IMR-90 (cell line): ENCODE measurements at regions not wholly inside any gene's neighbourhood (a gene's known extent, or its start where the extent isn't known, plus 50 kb on each side); places are given as distances from the start of the nearest gene placed in this dataset.

Experiments
- ATAC-seq: fragments of 200-7000 bp; cut with Tn5 transposase; 2 replicates; pipeline ENCODE4 v1.9.1; 2020; ENCODE audit warnings: low read depth, mild to moderate bottlenecking, moderate library complexity
- BruUV-seq: library from RNA; stranded (reverse); fragments of 400-500 nt; replicated peaks from 2 replicates; lab custom pipeline; 2021; lab: Mats Ljungman, UMichigan
- CTCF ChIA-PET: fragments of 300-600 bp; formaldehyde crosslinking; extraction: SDS; loops from one replicate; lab custom pipeline; 2021; ENCODE audit warnings: antibody characterized with exemption; lab: Yijun Ruan, JAX
- POLR2A ChIA-PET: fragments of 300-600 bp; sonication (Branson Sonifier 250); formaldehyde crosslinking; loops from one replicate; lab custom pipeline; 2022; ENCODE audit warnings: antibody characterized with exemption; ENCODE audit not compliant: unreplicated experiment; lab: Charles Lee
- DNase-seq: peaks from one replicate; pipeline ENCODE4 v3.0.0; 2013
- H2AFZ ChIP-seq: replicated peaks from 2 replicates; pipeline ENCODE3; 2013; ENCODE audit warnings: low read length, mild to moderate bottlenecking; ENCODE audit not compliant: poor library complexity
- H2AK5ac ChIP-seq: 2 replicates; pipeline ENCODE4 v1.6.1; 2013; ENCODE audit warnings: low read depth, low read length, inconsistent platforms
- H2AK9ac ChIP-seq: replicated peaks from 2 replicates; pipeline ENCODE3; 2013; ENCODE audit warnings: mild to moderate bottlenecking, low read depth, low read length, moderate library complexity; ENCODE audit not compliant: poor library complexity
- H2BK120ac ChIP-seq: 2 replicates; pipeline ENCODE4 v1.6.1; 2013; ENCODE audit warnings: low read depth, low read length, inconsistent platforms
- H2BK15ac ChIP-seq: 3 replicates; pipeline ENCODE4 v1.6.1; 2013; ENCODE audit warnings: low read depth, low read length, inconsistent platforms
- H2BK20ac ChIP-seq: 2 replicates; pipeline ENCODE4 v1.6.1; 2013; ENCODE audit warnings: low read depth, mild to moderate bottlenecking, inconsistent platforms, low read length, moderate library complexity
- H2BK5ac ChIP-seq: 2 replicates; pipeline ENCODE4 v1.6.1; 2013; ENCODE audit warnings: mild to moderate bottlenecking, low read depth, low read length, inconsistent platforms; ENCODE audit not compliant: poor library complexity, severe bottlenecking
- H3K14ac ChIP-seq: replicated peaks from 2 replicates; pipeline ENCODE4 v1.6.1; 2013; ENCODE audit warnings: low read depth, low read length, inconsistent platforms
- H3K18ac ChIP-seq: 2 replicates; pipeline ENCODE4 v1.6.1; 2013; ENCODE audit warnings: low read depth, low read length, control low read depth
- H3K23ac ChIP-seq: 2 replicates; pipeline ENCODE4 v1.6.1; 2013; ENCODE audit warnings: low read depth, low read length, inconsistent platforms
- H3K27ac ChIP-seq: 2 replicates; pipeline ENCODE4 v1.5.1; 2013; ENCODE audit warnings: mild to moderate bottlenecking, control low read depth, low read length; ENCODE audit not compliant: insufficient read depth
- H3K27me3 ChIP-seq: 2 replicates; pipeline ENCODE4 v1.6.1; 2013; ENCODE audit warnings: low read length; ENCODE audit not compliant: control insufficient read depth, insufficient read depth
- H3K36me3 ChIP-seq: 2 replicates; pipeline ENCODE4 v1.6.1; 2013; ENCODE audit warnings: low read length, mixed read lengths; ENCODE audit not compliant: control insufficient read depth, insufficient read depth
- H3K4ac ChIP-seq: 2 replicates; pipeline ENCODE4 v1.6.1; 2013; ENCODE audit warnings: low read depth, low read length, inconsistent platforms
- H3K4me1 ChIP-seq: 2 replicates; pipeline ENCODE4 v1.6.1; 2013; ENCODE audit warnings: low read length, mixed read lengths; ENCODE audit not compliant: control insufficient read depth, insufficient read depth
- H3K4me2 ChIP-seq: 2 replicates; pipeline ENCODE4 v1.6.1; 2013; ENCODE audit warnings: low read depth, mild to moderate bottlenecking, control low read depth, low read length, moderate library complexity
- H3K4me3 ChIP-seq: 2 replicates; pipeline ENCODE4 v1.5.1; 2013; ENCODE audit warnings: low read depth, mild to moderate bottlenecking, control low read depth, low read length, moderate library complexity; ENCODE audit not compliant: insufficient read depth
- H3K56ac ChIP-seq: 2 replicates; pipeline ENCODE4 v1.6.1; 2013; ENCODE audit warnings: low read length, inconsistent platforms; ENCODE audit not compliant: insufficient read depth; ENCODE audit errors: extremely low read depth
- H3K79me1 ChIP-seq, 2 experiments: 2 replicates each; pipeline ENCODE4 v1.6.1; 2013; ENCODE audit warnings: low read length in 2 of 2, inconsistent platforms in 1 of 2, low read depth in 1 of 2
- H3K9ac ChIP-seq: 2 replicates; pipeline ENCODE4 v1.6.1; 2013; ENCODE audit warnings: low read depth, low read length, control low read depth
- H3K9me1 ChIP-seq: 2 replicates; pipeline ENCODE4 v1.6.1; 2013; ENCODE audit warnings: low read length, inconsistent platforms; ENCODE audit not compliant: insufficient read depth
- H3K9me3 ChIP-seq: 2 replicates; pipeline ENCODE4 v1.6.1; 2013; ENCODE audit warnings: low read length; ENCODE audit not compliant: control insufficient read depth, insufficient read depth
- H4K20me1 ChIP-seq: 2 replicates; pipeline ENCODE4 v1.6.1; 2013; ENCODE audit warnings: low read length, inconsistent platforms; ENCODE audit not compliant: insufficient read depth
- H4K5ac ChIP-seq: 2 replicates; pipeline ENCODE4 v1.6.1; 2013; ENCODE audit warnings: mild to moderate bottlenecking, low read depth, low read length, control low read depth
- H4K8ac ChIP-seq, 2 experiments: 2 replicates each; pipeline ENCODE4 v1.6.1; 2013; ENCODE audit warnings: low read depth in 2 of 2, low read length in 2 of 2, control low read depth in 1 of 2, inconsistent platforms in 1 of 2
- H4K91ac ChIP-seq: 2 replicates; pipeline ENCODE4 v1.6.1; 2013; ENCODE audit warnings: low read depth, low read length, inconsistent platforms; ENCODE audit not compliant: insufficient read depth
- BHLHE40 ChIP-seq: fragments of 150-350 bp; IDR thresholded peaks from 2 replicates; pipeline ENCODE4 v1.6.1; 2016; ENCODE audit warnings: mild to moderate bottlenecking, low read depth, low read length
- CEBPB ChIP-seq: IDR thresholded peaks from 2 replicates; pipeline ENCODE4 v1.6.1; 2012; ENCODE audit warnings: low read depth, low read length, improper control_type of control experiment
- CHD1 ChIP-seq: IDR thresholded peaks from 2 replicates; pipeline ENCODE4 v1.6.1; 2012; ENCODE audit warnings: low read depth, low read length, improper control_type of control experiment
- FOS ChIP-seq: fragments of 150-350 bp; IDR thresholded peaks from 2 replicates; pipeline ENCODE4 v1.6.1; 2016; ENCODE audit warnings: low read depth, low read length
- MAFK ChIP-seq: IDR thresholded peaks from 2 replicates; pipeline ENCODE4 v1.6.1; 2012; ENCODE audit warnings: low read depth, low read length, improper control_type of control experiment
- MAZ ChIP-seq: IDR thresholded peaks from 2 replicates; pipeline ENCODE4 v1.6.1; 2012; ENCODE audit warnings: low read depth, mild to moderate bottlenecking, low read length, improper control_type of control experiment, moderate library complexity, borderline replicate concordance
- MXI1 ChIP-seq: IDR thresholded peaks from 2 replicates; pipeline ENCODE4 v1.6.1; 2012; ENCODE audit warnings: low read depth, mild to moderate bottlenecking, low read length, moderate library complexity, borderline replicate concordance
- NFE2L2 ChIP-seq: fragments of 150-350 bp; IDR thresholded peaks from 2 replicates; pipeline ENCODE4 v1.6.1; 2016; ENCODE audit warnings: low read depth, mild to moderate bottlenecking, low read length
- POLR2A ChIP-seq: IDR thresholded peaks from 2 replicates; pipeline ENCODE4 v1.6.1; 2012; ENCODE audit warnings: mild to moderate bottlenecking, low read depth, low read length
- RAD21 ChIP-seq: IDR thresholded peaks from 2 replicates; pipeline ENCODE4 v1.6.1; 2012; ENCODE audit warnings: low read length, improper control_type of control experiment
- RCOR1 ChIP-seq: IDR thresholded peaks from 2 replicates; pipeline ENCODE4 v1.6.1; 2012; ENCODE audit warnings: mild to moderate bottlenecking, low read length, improper control_type of control experiment; ENCODE audit not compliant: insufficient replicate concordance
- RFX5 ChIP-seq: IDR thresholded peaks from 2 replicates; pipeline ENCODE4 v1.8.0; 2012; ENCODE audit warnings: low read depth, mild to moderate bottlenecking, low read length, moderate library complexity
- SMC3 ChIP-seq: fragments of 150-350 bp; IDR thresholded peaks from 2 replicates; pipeline ENCODE4 v1.6.1; 2016; ENCODE audit warnings: low read depth, mild to moderate bottlenecking, antibody characterized with exemption, low read length, moderate library complexity
- WGBS, 2 experiments: methylation state at CpG; one replicate each; pipeline versions ENCODE4 v1.1.5 to v1.1.7; 2013; ENCODE audit warnings: missing lambda C conversion rate in 2 of 2; ENCODE audit not compliant: insufficient read length in 1 of 2; ENCODE audit errors: extremely low coverage in 2 of 2; 5-methylcytosine and 5-hydroxymethylcytosine counted together
- dilution Hi-C: fragments of 300-500 bp; cut with HindIII; formaldehyde crosslinking; loops from one replicate; pipeline ENCODE4 v1.14.3; 2018; ENCODE audit warnings: low sequenced_read_pairs; ENCODE audit not compliant: unreplicated experiment
- in situ Hi-C: fragments of 300-500 bp; cut with MboI; formaldehyde crosslinking; loops from 3 replicates; pipeline ENCODE4 v1.14.3; 2019; ENCODE audit warnings: low sequenced_read_pairs, inconsistent platforms, mixed read lengths
- intact Hi-C: fragments of 100-400 bp; cut with micrococcal nuclease; formaldehyde crosslinking; loops from 2 replicates; pipeline ENCODE4 v1.10.0; 2022
- TF ChIP-seq, protein P1 (sequence below): fragments of 150-350 bp; IDR thresholded peaks from 2 replicates; pipeline ENCODE4 v1.6.1; 2017; ENCODE audit warnings: mild to moderate bottlenecking, antibody characterized with exemption, low read length, low read depth
- TF ChIP-seq, protein P2 (sequence below): fragments of 150-350 bp; IDR thresholded peaks from 2 replicates; pipeline ENCODE4 v1.6.1; 2016; ENCODE audit warnings: low read depth, mild to moderate bottlenecking, low read length, moderate library complexity, borderline replicate concordance
- TF ChIP-seq, protein P3 (sequence below): conservative IDR thresholded peaks from 2 replicates; pipeline ENCODE4 v1.5.1; 2012; ENCODE audit warnings: mild to moderate bottlenecking, low read depth, low read length, improper control_type of control experiment

DNA sequence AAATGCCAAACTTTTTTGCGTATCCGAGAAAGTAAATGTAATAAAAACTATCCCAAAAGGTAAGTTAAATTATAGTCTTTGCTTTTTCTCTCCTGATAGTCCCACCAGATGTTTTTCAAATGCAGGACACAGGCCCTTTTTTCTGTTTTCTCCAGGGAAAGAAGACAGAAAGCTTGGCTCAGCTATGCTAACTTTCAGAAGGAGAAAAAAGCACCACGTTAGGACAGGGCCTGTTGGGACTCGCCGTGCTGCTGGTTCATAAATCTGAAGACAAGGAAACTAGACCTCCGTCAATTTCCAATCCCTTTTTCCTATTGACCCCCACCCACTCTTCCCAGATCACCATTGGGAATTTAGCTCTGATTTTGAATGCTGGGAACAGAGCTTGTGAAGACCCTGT lies 220.9 kb upstream of the SFRP2 start:
- Histone ChIP-seq H3K18ac (no peak overlapping the region), H3K4me1 (no peaks in the 10 kb centered on the region), H2AFZ (no peak overlapping the region), H2BK20ac (no peak overlapping the region), H3K9me3 (peaks cover 11% of the 10 kb centered on the region), H4K5ac (no peak overlapping the region), H3K27me3 (no peaks in the 10 kb centered on the region), H3K14ac (no peak overlapping the region), H2AK5ac (no peak overlapping the region), H3K4ac (no peak overlapping the region), H2AK9ac (no peak overlapping the region), H3K27ac (no peak overlapping the region), H2BK5ac (no peak overlapping the region), H4K20me1 (no peaks in the 10 kb centered on the region), H4K91ac (no peak overlapping the region), H3K56ac (no peak overlapping the region), H3K36me3 (no peaks in the 10 kb centered on the region), H3K9ac (no peak overlapping the region), H3K23ac (no peak overlapping the region), H3K4me2 (no peak overlapping the region), H2BK120ac (no peak overlapping the region), H3K9me1 (no peaks in the 10 kb centered on the region), H3K79me1 (no peaks in the 10 kb centered on the region), H4K8ac (no peak overlapping the region), H3K4me3 (no peak overlapping the region), H2BK15ac (no peak overlapping the region)
- DNase-seq (no peak), ATAC-seq (no peak)
- no CpG with 5 or more reads among the region's 6 CpGs for WGBS, 2 experiments
- TF ChIP-seq RAD21 (no peak), POLR2A (no peak), RFX5 (no peak), MAFK (no peak), CHD1 (no peak), BHLHE40 (no peak), SMC3 (no peak), MAZ (no peak), NFE2L2 (no peak), RCOR1 (no peak), MXI1 (no peak), FOS (no peak), CEBPB (no peak)
- TF ChIP-seq, protein P1, sequence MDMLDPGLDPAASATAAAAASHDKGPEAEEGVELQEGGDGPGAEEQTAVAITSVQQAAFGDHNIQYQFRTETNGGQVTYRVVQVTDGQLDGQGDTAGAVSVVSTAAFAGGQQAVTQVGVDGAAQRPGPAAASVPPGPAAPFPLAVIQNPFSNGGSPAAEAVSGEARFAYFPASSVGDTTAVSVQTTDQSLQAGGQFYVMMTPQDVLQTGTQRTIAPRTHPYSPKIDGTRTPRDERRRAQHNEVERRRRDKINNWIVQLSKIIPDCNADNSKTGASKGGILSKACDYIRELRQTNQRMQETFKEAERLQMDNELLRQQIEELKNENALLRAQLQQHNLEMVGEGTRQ = no peak
- TF ChIP-seq, protein P2, sequence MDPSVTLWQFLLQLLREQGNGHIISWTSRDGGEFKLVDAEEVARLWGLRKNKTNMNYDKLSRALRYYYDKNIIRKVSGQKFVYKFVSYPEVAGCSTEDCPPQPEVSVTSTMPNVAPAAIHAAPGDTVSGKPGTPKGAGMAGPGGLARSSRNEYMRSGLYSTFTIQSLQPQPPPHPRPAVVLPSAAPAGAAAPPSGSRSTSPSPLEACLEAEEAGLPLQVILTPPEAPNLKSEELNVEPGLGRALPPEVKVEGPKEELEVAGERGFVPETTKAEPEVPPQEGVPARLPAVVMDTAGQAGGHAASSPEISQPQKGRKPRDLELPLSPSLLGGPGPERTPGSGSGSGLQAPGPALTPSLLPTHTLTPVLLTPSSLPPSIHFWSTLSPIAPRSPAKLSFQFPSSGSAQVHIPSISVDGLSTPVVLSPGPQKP = no peak
- TF ChIP-seq, protein P3, sequence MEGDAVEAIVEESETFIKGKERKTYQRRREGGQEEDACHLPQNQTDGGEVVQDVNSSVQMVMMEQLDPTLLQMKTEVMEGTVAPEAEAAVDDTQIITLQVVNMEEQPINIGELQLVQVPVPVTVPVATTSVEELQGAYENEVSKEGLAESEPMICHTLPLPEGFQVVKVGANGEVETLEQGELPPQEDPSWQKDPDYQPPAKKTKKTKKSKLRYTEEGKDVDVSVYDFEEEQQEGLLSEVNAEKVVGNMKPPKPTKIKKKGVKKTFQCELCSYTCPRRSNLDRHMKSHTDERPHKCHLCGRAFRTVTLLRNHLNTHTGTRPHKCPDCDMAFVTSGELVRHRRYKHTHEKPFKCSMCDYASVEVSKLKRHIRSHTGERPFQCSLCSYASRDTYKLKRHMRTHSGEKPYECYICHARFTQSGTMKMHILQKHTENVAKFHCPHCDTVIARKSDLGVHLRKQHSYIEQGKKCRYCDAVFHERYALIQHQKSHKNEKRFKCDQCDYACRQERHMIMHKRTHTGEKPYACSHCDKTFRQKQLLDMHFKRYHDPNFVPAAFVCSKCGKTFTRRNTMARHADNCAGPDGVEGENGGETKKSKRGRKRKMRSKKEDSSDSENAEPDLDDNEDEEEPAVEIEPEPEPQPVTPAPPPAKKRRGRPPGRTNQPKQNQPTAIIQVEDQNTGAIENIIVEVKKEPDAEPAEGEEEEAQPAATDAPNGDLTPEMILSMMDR = no peak
- in situ Hi-C loops (no loop called here), dilution Hi-C loops (no loop called here), intact Hi-C loops (no loop called here)
- BruUV-seq = no TSS peak
- ChIA-PET POLR2A (no interaction called here), CTCF (no interaction called here)
